ENCODE measurements at regions not wholly inside any gene's neighbourhood (a gene's known extent, or its start where the extent isn't known, plus 50 kb on each side); places are given as distances from the start of the nearest gene placed in this dataset.

DNA sequence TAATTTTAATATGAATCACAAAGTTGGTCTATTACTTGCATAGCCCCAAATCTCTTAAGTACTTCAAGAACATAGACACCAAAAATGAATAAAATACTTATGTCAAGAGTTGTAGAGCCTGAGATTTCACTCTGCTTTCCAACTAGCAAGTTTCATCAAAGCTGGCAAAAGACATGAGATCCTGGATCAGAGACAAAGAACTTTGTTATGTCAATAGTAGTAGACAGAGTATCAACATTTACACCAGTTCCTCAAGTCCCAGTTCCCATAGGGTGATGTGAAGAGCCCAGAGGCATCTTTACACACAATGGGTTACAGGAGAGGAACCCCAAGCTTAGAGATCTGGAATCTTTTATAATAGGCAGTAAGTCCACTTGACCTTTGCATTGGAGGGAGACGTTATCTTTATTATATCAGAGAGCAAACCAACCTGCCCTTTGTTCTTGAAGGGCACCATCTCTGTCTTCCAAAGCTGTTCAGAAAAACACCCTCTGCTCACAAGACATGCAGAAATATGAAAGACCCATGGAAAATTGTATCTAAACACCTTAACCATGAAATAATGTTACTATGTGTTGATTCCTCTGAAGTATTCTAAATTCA is 174.4 kb upstream of the GALNT2 start:
- Histone ChIP-seq H3K27me3 (ENCODE audit: control insufficient read depth in 3 of 3, insufficient read depth in 3 of 3, low read depth in 1 of 3, low read length in 3 of 3) (no peaks in the 10 kb centered on the region), H2AK5ac (ENCODE audit: low read depth, low read length) (no peak overlapping the region), H4K91ac (ENCODE audit: low read depth, low read length, poor library complexity) (no peak overlapping the region), H3K36me3 (replicated peaks in 1 of 2; ENCODE audit: control insufficient read depth in 2 of 2, insufficient read depth in 2 of 2, low read length in 2 of 2) (no peaks in the 10 kb centered on the region), H2BK120ac (ENCODE audit: low read depth, low read length) (no peak overlapping the region), H3K4ac (ENCODE audit: low read length) (no peak overlapping the region), H3K79me1 (ENCODE audit: low read depth, low read length) (no peaks in the 10 kb centered on the region), H2BK15ac (ENCODE audit: low read length) (no peak overlapping the region), H4K8ac (ENCODE audit: low read depth, low read length) (no peak overlapping the region), H2AFZ (ENCODE audit: low read length) (no peak overlapping the region), H3K4me3 (ENCODE audit: low read length in 2 of 2) (no peak overlapping the region), H3K9ac (ENCODE audit: low read depth, low read length, poor library complexity) (no peak overlapping the region), H3K4me2 (ENCODE audit: insufficient read depth, low read length, poor library complexity, severe bottlenecking) (no peak overlapping the region), H3K23ac (ENCODE audit: low read depth, low read length, poor library complexity) (no peak overlapping the region), H3K9me3 (replicated peaks in 1 of 2; ENCODE audit: control insufficient read depth in 2 of 2, insufficient read depth in 1 of 2, low read depth in 1 of 2, low read length in 2 of 2) (no peaks in the 10 kb centered on the region), H3K18ac (ENCODE audit: low read length) (no peak overlapping the region), H3K4me1 (ENCODE audit: control insufficient read depth in 2 of 2, insufficient read depth in 1 of 2, low read depth in 1 of 2, low read length in 2 of 2) (no peaks in the 10 kb centered on the region), H3K27ac (replicated peaks; ENCODE audit: low read length) (no peak overlapping the region), H2BK12ac (ENCODE audit: low read length) (no peak overlapping the region), H3K14ac (ENCODE audit: low read length) (no peak overlapping the region), H2BK5ac (ENCODE audit: low read length) (no peak overlapping the region)
- WGBS, 2 donors (ENCODE audit: extremely low coverage in 2 of 2, insufficient read length in 2 of 2, insufficient replicate concordance in 1 of 2): no CpG with 5 or more reads among the region's 1 CpG
- DNase-seq (ENCODE audit: low spot score): no peak

DNA sequence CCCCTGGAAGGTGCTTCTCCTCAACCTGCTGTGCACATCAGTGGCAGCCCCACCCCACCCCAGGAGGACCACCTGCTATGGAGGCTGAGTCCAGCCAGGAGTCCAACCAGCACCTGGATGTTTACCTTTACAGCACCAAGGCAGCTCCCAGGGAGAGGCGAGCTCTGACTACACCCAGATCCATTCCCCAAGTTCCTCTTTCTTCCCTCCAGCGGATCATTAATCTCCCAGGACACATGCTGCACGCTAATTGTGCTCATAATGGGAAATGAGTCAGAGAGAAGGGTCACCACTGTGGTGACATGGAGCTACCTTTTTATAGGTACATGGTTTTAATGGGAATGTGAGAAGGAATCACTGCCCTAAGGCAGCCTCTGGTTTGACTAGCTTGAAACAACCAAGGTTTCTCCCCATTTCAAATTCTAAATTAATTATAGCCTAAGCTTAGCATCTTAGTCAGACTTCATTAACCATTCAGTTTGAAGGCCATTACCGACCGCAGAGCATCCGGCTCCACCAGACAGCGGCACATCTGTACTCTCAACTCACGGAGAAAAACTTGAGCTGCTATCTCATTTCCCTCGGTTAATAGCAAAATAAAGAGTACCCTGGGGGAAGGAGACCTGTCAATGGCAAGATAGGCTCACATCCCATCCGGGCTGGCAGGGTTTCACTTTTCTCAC is 173.1 kb upstream of the GALNT2 start:
- no peak overlapping the region for H3K4me2 ChIP-seq (ENCODE audit: insufficient read depth, low read length, poor library complexity, severe bottlenecking)
- H3K9ac ChIP-seq (ENCODE audit: low read depth, low read length, poor library complexity): no peak overlapping the region
- H3K27me3 ChIP-seq (ENCODE audit: control insufficient read depth in 3 of 3, insufficient read depth in 3 of 3, low read depth in 1 of 3, low read length in 3 of 3): no peaks in the 10 kb centered on the region
- H2BK120ac ChIP-seq (ENCODE audit: low read depth, low read length): no peak overlapping the region
- no peak overlapping the region for H2AFZ ChIP-seq (ENCODE audit: low read length)
- H3K27ac ChIP-seq (replicated peaks; ENCODE audit: low read length): no peak overlapping the region
- no peak overlapping the region for H4K8ac ChIP-seq (ENCODE audit: low read depth, low read length)
- no peak overlapping the region for H3K14ac ChIP-seq (ENCODE audit: low read length)
- H2BK5ac ChIP-seq (ENCODE audit: low read length): no peak overlapping the region
- no peak overlapping the region for H2BK12ac ChIP-seq (ENCODE audit: low read length)
- H4K91ac ChIP-seq (ENCODE audit: low read depth, low read length, poor library complexity): no peak overlapping the region
- no peak overlapping the region for H2AK5ac ChIP-seq (ENCODE audit: low read depth, low read length)
- H3K36me3 ChIP-seq (replicated peaks in 1 of 2; ENCODE audit: control insufficient read depth in 2 of 2, insufficient read depth in 2 of 2, low read length in 2 of 2): no peaks in the 10 kb centered on the region
- DNase-seq (ENCODE audit: low spot score): no peak
- H3K4me3 ChIP-seq (ENCODE audit: low read length in 2 of 2): no peak overlapping the region
- no peak overlapping the region for H3K4ac ChIP-seq (ENCODE audit: low read length)
- WGBS, 2 donors (ENCODE audit: extremely low coverage in 2 of 2, insufficient read length in 2 of 2, insufficient replicate concordance in 1 of 2): no CpG with 5 or more reads among the region's 10 CpGs
- H3K18ac ChIP-seq (ENCODE audit: low read length): no peak overlapping the region
- no peaks in the 10 kb centered on the region for H3K4me1 ChIP-seq (ENCODE audit: control insufficient read depth in 2 of 2, insufficient read depth in 1 of 2, low read depth in 1 of 2, low read length in 2 of 2)
- no peaks in the 10 kb centered on the region for H3K9me3 ChIP-seq (replicated peaks in 1 of 2; ENCODE audit: control insufficient read depth in 2 of 2, insufficient read depth in 1 of 2, low read depth in 1 of 2, low read length in 2 of 2)
- no peaks in the 10 kb centered on the region for H3K79me1 ChIP-seq (ENCODE audit: low read depth, low read length)
- no peak overlapping the region for H3K23ac ChIP-seq (ENCODE audit: low read depth, low read length, poor library complexity)
- no peak overlapping the region for H2BK15ac ChIP-seq (ENCODE audit: low read length)

DNA sequence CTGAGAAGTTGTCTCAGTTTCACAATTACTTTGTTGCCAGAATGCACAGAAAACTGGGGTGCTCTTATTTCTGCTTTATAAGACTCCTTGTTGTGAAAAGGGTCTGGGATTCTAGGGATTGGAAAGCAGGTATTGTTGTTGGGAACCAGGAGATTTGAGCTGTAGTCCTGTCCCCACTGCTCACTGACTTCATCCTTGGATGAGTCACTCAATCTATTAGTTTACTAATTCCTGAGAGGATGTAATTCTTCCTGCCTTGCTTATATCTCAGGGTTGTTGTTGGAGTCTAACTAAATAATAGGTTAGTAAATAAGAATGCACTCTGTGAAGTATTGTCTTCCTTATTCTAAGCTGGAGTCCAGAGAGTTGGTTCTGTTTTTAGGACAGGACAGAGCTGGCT is 172.5 kb upstream of the GALNT2 start:
- Histone ChIP-seq H3K23ac (ENCODE audit: low read depth, low read length, poor library complexity) (no peak overlapping the region), H2AK5ac (ENCODE audit: low read depth, low read length) (no peak overlapping the region), H3K14ac (ENCODE audit: low read length) (no peak overlapping the region), H3K4me1 (ENCODE audit: control insufficient read depth in 2 of 2, insufficient read depth in 1 of 2, low read depth in 1 of 2, low read length in 2 of 2) (no peaks in the 10 kb centered on the region), H3K4me3 (ENCODE audit: low read length in 2 of 2) (no peak overlapping the region), H2BK12ac (ENCODE audit: low read length) (no peak overlapping the region), H3K9ac (ENCODE audit: low read depth, low read length, poor library complexity) (no peak overlapping the region), H3K27ac (replicated peaks; ENCODE audit: low read length) (no peak overlapping the region), H4K91ac (ENCODE audit: low read depth, low read length, poor library complexity) (no peak overlapping the region), H3K79me1 (ENCODE audit: low read depth, low read length) (no peaks in the 10 kb centered on the region), H3K18ac (ENCODE audit: low read length) (no peak overlapping the region), H2BK5ac (ENCODE audit: low read length) (no peak overlapping the region), H2AFZ (ENCODE audit: low read length) (no peak overlapping the region), H3K27me3 (ENCODE audit: control insufficient read depth in 3 of 3, insufficient read depth in 3 of 3, low read depth in 1 of 3, low read length in 3 of 3) (no peaks in the 10 kb centered on the region), H3K9me3 (replicated peaks in 1 of 2; ENCODE audit: control insufficient read depth in 2 of 2, insufficient read depth in 1 of 2, low read depth in 1 of 2, low read length in 2 of 2) (no peaks in the 10 kb centered on the region), H2BK15ac (ENCODE audit: low read length) (no peak overlapping the region), H3K4me2 (ENCODE audit: insufficient read depth, low read length, poor library complexity, severe bottlenecking) (no peak overlapping the region), H3K4ac (ENCODE audit: low read length) (no peak overlapping the region), H4K8ac (ENCODE audit: low read depth, low read length) (no peak overlapping the region), H3K36me3 (replicated peaks in 1 of 2; ENCODE audit: control insufficient read depth in 2 of 2, insufficient read depth in 2 of 2, low read length in 2 of 2) (no peaks in the 10 kb centered on the region), H2BK120ac (ENCODE audit: low read depth, low read length) (no peak overlapping the region)
- DNase-seq (ENCODE audit: low spot score): no peak

DNA sequence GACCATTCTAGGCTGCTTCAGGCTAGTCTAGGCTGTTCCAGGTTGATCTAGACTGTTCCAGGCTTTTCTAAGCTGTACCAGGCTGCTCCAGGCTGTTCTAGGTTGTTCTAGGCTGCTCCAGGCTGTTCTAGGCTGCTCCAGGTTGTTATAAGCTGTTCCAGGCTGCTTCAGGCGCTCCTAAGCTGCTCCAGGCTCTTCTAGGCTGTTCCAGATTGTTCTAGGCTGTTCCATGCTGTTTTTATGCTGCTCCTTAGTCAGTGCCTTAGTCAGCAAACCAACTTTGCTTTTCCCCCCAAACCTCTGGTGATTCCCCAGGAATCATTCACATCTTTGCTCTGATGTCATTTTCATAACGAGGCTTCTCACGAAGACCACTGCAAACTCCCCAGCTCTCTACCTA is 171.4 kb upstream of the GALNT2 start:
- no peaks in the 10 kb centered on the region for H3K27me3 ChIP-seq (ENCODE audit: control insufficient read depth in 3 of 3, insufficient read depth in 3 of 3, low read depth in 1 of 3, low read length in 3 of 3)
- H3K9ac ChIP-seq (ENCODE audit: low read depth, low read length, poor library complexity): no peak overlapping the region
- H4K91ac ChIP-seq (ENCODE audit: low read depth, low read length, poor library complexity): no peak overlapping the region
- H3K9me3 ChIP-seq (replicated peaks in 1 of 2; ENCODE audit: control insufficient read depth in 2 of 2, insufficient read depth in 1 of 2, low read depth in 1 of 2, low read length in 2 of 2): no peaks in the 10 kb centered on the region
- no peak overlapping the region for H3K14ac ChIP-seq (ENCODE audit: low read length)
- no peak overlapping the region for H3K18ac ChIP-seq (ENCODE audit: low read length)
- H2AFZ ChIP-seq (ENCODE audit: low read length): no peak overlapping the region
- WGBS, 2 donors (ENCODE audit: extremely low coverage in 2 of 2, insufficient read length in 2 of 2, insufficient replicate concordance in 1 of 2): no CpG with 5 or more reads among the region's 3 CpGs
- H3K79me1 ChIP-seq (ENCODE audit: low read depth, low read length): no peaks in the 10 kb centered on the region
- DNase-seq (ENCODE audit: low spot score): no peak
- H3K36me3 ChIP-seq (replicated peaks in 1 of 2; ENCODE audit: control insufficient read depth in 2 of 2, insufficient read depth in 2 of 2, low read length in 2 of 2): no peaks in the 10 kb centered on the region
- H2AK5ac ChIP-seq (ENCODE audit: low read depth, low read length): no peak overlapping the region
- H2BK120ac ChIP-seq (ENCODE audit: low read depth, low read length): no peak overlapping the region
- H2BK5ac ChIP-seq (ENCODE audit: low read length): no peak overlapping the region
- no peaks in the 10 kb centered on the region for H3K4me1 ChIP-seq (ENCODE audit: control insufficient read depth in 2 of 2, insufficient read depth in 1 of 2, low read depth in 1 of 2, low read length in 2 of 2)
- no peak overlapping the region for H4K8ac ChIP-seq (ENCODE audit: low read depth, low read length)
- no peak overlapping the region for H2BK15ac ChIP-seq (ENCODE audit: low read length)
- no peak overlapping the region for H3K23ac ChIP-seq (ENCODE audit: low read depth, low read length, poor library complexity)
- no peak overlapping the region for H3K4me3 ChIP-seq (ENCODE audit: low read length in 2 of 2)
- H2BK12ac ChIP-seq (ENCODE audit: low read length): no peak overlapping the region
- no peak overlapping the region for H3K27ac ChIP-seq (replicated peaks; ENCODE audit: low read length)
- no peak overlapping the region for H3K4ac ChIP-seq (ENCODE audit: low read length)
- no peak overlapping the region for H3K4me2 ChIP-seq (ENCODE audit: insufficient read depth, low read length, poor library complexity, severe bottlenecking)
